Middle frontal gyrus (tissue), 1 donor: ENCODE measurements at regions not wholly inside any gene's neighbourhood (a gene's known extent, or its start where the extent isn't known, plus 50 kb on each side); places are given as distances from the start of the nearest gene placed in this dataset.
"Not testable (repeated sequence)": the region's sequence is repeated elsewhere in the genome, so short reads cannot be mapped to it uniquely, and the experiment has no call there.

Experiments used
- DNase-seq: peaks from one replicate; pipeline ENCODE4 v3.0.0-alpha.2; 2015; ENCODE audit warnings: low spot score; ENCODE audit errors: extremely low spot score

DNA sequence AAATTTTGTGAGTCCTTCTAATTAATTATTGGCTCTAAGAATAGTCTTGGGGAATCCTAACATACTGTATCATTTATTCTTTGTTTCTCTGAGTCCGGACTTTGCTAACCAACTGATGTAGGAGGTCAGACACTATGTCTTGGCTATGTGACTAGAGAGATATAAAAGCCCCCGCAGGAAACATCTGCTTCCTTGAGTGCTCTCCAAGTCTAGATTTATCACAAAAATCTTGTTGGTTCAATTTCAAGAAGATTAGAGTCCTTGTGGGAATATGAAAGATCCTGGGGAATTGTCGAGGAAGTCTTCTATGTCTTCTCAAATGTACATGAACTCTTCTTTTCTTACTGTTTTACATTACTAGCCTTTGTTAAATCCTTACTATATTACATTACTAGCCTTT, 1712.5 kb downstream of the NCAM2 start:
- no peak for DNase-seq

- no peak for DNase-seq
Observed at GRCh38 chr21:22711636-22712035, 1713.4 kb downstream of the NCAM2 start.

DNA sequence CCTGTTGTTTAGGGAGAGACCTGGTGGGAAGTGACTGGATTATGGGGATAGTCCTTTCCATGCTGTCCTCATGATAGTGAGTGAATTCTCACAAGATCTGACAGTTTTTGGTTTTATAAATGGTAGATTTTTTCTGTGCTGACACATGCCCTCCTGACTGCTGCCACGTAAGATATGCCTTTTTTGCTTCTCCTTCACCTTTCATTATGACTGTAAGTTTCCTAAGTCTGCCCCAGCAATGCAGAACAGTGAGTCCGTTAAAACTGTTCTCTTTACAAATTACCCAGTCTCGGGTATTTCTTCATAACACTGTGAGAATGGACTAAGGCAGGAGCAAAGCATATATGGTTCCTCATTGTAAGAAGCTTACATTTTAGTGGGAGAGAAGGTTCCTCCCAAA, 1727.2 kb downstream of the NCAM2 start:
- no peak for DNase-seq

GRCh38 chr21:22728091-22728490, 1729.9 kb downstream of the NCAM2 start:
- DNase-seq = no peak

GRCh38 chr21:22743085-22743484, 1744.9 kb downstream of the NCAM2 start:
- no peak for DNase-seq

DNA sequence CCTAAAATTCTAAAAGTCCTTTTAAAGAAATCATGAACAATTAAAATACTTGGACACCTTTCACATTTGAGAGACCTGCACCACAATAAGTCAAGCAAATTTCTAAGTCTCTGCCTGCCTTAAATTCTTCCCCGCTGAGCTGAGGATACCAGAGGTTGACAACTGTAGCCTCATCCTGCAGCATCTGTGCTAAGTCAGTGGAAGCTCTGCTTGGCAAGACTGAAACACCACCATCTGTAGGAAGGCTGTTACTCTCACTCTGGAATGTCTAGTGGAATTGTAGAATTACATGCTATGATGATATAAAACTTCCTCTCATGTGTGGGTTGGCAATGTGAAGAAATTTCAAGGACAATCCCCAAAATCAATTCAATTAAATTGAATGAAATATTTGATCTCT, 1756.5 kb downstream of the NCAM2 start:
- DNase-seq = no peak

DNA sequence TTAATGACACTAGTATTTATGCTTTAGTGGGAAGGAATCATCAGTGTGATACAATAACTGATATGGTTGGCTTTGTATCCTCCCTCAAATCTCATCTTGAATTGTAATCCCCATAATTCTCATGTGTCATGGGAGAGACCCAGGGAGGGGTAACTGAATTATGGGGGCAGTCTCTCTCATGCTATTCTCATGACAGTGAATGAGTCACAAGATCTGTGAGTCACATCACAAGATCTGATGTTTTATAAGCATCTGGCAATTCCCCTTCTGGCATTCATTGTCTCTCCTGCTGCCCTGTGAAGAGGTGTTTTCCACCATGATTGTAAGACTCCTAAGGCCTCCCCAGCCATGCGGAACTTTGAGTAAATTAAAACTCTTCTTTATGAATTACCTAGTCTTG, 1760.3 kb downstream of the NCAM2 start:
- DNase-seq = no peak

DNA sequence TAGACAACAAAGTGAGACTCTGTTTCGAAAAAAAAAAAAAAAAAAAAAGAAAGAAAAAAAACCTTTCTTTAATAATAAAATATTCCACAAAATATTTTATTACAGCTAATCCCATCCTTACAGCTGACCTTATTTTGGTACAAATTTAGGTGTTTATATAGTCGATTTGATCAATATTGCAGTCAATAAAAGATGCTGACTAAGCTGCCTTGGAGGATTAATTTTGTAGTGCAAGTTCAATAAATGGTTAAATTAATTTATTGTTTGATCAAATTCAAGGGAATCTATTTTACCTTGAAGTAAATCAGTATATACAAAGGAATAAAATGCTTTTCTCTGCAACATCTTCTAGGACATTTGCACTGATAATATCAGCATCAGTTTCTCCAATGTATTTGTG, 1764.3 kb downstream of the NCAM2 start:
- DNase-seq = no peak

DNA sequence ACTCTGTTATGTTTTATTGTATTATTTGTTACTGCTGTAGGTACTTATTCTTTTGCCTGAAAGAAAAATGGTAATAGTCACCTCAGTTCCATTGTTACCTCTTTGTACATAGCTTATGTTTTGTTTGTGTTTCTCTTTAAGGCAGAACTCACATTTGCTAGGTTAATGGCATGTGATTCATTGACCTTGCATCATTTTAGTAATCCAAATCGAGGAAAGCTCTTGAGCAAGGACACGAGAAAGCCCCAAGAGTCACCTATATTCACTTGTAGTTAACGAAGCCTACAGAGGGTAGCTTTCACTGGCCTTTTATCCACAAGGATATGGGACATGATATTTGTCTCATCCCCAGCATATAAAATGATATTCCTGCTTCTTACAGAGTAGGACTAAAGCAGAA, 1765.2 kb downstream of the NCAM2 start:
- DNase-seq = no peak

DNA sequence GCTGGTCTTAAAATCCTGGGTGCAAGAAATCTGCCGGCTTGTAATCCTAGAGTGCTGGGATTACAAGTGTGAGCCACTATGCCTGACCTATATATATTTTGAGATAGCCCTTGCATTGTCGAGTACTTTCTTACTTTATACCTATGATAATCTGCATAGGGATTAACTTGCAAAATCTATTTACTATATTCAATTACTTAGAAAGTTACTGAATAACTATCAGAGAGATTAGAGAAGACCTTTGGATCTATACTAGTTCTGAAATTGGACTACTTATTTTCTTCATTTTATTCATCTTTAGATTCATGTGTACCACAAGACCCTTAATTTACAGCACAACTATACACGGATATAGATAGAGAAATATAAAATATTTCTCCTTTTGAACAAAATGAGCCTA, 1766.0 kb downstream of the NCAM2 start:
- no peak for DNase-seq

DNA sequence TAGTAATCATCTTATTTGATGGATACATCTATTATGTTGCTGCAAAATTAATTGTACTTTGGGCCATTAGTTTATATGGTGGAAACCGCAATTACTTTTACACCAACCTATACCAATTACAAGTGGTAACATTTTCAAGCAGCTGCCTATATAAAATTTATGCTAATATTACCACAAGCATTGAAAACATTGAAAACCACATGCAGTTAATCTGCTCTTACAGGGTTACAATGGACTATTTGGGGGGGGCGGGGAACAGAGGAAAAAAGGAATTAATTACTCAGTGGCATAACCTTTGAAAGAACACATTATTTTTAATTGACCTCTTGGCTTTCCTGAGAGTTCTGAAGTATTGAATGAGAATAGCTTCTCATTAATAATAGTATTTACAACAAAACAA, 1793.2 kb downstream of the NCAM2 start:
- DNase-seq = no peak

- peak; percentile 50 for DNase-seq
Observed at GRCh38 chr21:22791986-22792560, 1793.9 kb downstream of the NCAM2 start.

- no peak for DNase-seq
Observed at GRCh38 chr21:22795091-22795490, 1796.9 kb downstream of the NCAM2 start.

- DNase-seq = no peak
Observed at GRCh38 chr21:22795644-22796043, 1797.4 kb downstream of the NCAM2 start.

DNA sequence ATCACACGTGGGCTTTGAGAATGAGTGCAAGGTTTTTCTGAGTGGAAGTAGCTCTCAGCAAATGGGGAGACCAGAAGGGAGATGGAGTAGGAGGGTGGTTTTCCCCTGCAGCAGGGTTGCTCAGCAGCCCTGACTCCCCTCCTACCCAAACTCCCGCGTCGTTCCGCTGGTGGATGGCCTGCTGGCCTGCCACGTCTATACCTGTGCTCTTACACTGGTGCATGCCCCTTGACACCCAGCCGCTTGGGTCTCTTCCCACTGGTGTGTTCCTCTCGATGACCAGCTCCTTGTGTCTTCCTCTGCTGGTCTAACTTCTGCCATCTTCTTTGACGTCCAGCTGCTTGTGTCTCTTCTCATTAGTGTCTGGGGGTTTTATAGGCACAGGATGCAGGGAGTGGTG, 1797.9 kb downstream of the NCAM2 start:
- no peak for DNase-seq

- no peak for DNase-seq
Observed at GRCh38 chr21:22804151-22804550, 1805.9 kb downstream of the NCAM2 start.

DNA sequence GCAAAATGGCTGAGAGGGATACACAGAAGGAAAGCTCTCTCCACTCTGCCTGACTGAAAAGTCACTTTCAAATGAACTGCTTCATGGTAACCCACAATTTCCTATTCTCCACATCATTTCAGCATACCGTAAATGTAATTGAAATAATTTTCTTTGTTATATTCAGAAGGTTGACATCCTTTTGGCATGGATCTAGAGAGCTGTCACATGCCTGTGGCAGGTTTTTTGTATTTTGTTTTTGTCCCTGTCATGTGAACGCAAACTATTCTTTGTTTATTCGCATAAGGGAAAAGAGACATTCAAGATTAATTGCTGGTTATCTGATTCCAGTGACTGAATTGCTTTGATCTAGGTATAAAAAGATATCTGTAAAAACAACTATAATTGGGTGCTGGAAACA, 1808.1 kb downstream of the NCAM2 start:
- no peak for DNase-seq

DNA sequence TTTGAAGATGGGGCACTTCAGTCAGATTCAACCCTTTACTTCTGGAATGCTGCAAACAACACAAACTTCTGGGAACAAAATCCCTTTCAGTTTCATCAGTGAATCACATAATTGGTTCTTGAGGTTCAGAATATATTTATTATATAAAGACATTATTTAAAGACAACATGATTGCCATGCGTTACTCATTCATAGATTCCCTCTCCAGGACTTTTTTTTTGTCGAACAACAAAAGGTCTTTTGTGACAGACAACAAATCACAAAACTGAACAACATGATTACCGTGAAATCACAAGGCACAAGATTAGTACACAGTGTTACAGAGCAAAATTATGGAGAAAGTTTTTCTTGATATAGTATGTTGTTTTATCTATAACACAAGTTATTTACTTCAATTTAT, 1815.0 kb downstream of the NCAM2 start:
- DNase-seq = no peak

- DNase-seq = not testable (repeated sequence)
Observed at GRCh38 chr21:22818681-22819485, 1820.7 kb downstream of the NCAM2 start.

DNA sequence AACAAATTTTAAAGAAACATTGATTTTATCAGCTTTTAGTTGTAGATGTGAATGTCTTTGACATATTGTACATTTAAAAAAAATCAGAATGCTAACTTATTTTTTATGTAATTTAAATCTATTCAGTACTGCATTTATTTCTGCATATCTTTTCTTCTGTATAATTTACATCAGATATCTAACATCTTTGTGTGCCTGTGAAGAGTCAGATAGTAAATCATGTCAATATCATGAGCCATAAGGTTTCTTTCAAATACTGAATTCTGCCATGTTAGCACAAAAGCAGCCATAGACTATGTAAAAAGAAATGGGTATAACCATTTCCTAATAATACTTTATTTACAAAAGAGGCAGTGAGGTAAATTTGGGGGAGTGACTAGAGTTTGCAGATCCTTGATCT, 1829.2 kb downstream of the NCAM2 start:
- no peak for DNase-seq

- DNase-seq = no peak
Observed at GRCh38 chr21:22842875-22843274, 1844.7 kb downstream of the NCAM2 start.

DNA sequence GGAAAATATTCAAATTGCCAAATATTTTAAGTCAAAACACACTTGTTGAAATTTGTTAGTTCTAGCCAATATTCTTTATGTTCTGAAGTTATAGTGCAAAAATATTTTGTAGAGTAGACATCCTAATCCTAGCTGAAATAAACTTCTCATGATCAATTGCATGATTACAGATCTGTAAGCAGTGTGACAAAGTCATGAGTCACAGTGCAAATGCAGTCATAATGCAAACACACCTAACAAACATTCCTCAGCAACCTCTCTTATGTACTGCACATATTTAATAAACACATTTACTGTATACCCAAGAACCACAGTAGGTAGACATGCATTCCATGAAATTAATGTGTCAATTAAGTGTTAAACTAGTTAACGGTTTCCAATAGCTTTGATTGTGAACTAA, 1857.4 kb downstream of the NCAM2 start:
- DNase-seq = no peak

- DNase-seq = no peak
Observed at GRCh38 chr21:22871692-22872091, 1873.5 kb downstream of the NCAM2 start.
